Loucy (cell line): ENCODE measurements at regions not wholly inside any gene's neighbourhood (a gene's known extent, or its start where the extent isn't known, plus 50 kb on each side); places are given as distances from the start of the nearest gene placed in this dataset.

Experiments used
- CTCF ChIP-seq: fragments of 200-600 bp; sonication (generic); conservative IDR thresholded peaks from 2 replicates; pipeline ENCODE4 v1.5.1; 2014; ENCODE audit warnings: mild to moderate bottlenecking, antibody characterized with exemption, low read length
- EZH2phosphoT487 ChIP-seq: fragments of 200-600 bp; IDR thresholded peaks from 2 replicates; pipeline ENCODE4 v1.6.1; 2018; ENCODE audit warnings: antibody characterized with exemption, mild to moderate bottlenecking, moderate library complexity, borderline replicate concordance

- TF ChIP-seq CTCF (no peak), EZH2phosphoT487 (no peak)
These were observed 135.8 kb upstream of the FRG1 start for GRCh38 chr4:189804894-189805293.
